NAMALWA (cell line): ENCODE measurements at regions not wholly inside any gene's neighbourhood (a gene's known extent, or its start where the extent isn't known, plus 50 kb on each side); places are given as distances from the start of the nearest gene placed in this dataset.
A peak's percentile ranks its signal among the peaks of the same experiment; 100 is the strongest.

Experiments used
- DNase-seq: peaks from one replicate; pipeline ENCODE4 v3.0.0-alpha.2; 2015; ENCODE audit warnings: low spot score

DNA sequence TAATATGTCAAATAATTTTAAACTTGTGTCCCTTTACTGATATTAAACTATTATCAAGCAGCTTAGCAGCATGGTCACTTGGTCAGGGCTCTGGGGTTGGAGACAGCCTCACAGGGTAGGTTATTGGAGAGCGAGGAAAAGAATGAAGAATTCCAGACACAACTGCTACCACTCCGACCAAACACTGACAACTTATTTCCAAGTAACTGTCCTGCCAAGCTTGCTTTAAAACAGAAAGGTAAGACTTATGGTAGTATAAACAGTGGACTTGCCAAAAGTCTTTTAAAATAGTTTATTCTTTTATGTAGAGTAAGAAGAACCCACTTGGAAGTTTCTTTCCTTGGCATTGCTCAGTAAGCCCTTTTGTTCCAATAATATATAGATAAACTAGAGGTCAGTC lies 364.1 kb downstream of the DEPDC1B start:
- no peak for DNase-seq

DNA sequence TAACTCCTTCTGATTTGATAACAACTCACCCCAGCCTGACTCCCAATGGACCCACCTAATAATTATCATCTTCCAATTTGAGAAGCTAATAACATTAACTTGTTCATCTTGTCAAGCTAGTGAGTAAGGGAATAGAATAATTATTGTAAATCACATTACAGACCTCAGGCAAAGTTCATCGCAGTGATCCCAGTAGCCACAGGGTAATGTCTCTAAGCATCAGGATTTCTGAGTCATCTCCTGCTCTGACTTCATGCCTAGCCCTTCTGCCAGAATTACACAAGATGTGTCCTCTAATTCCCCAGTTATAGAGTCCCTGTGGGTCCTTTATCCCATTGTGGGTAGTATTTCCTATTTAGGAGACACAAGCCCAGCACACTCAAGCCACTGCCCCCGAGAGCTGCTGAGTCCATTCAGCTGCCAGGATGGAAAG lies 365.7 kb downstream of the DEPDC1B start:
- DNase-seq, result no peak

DNA sequence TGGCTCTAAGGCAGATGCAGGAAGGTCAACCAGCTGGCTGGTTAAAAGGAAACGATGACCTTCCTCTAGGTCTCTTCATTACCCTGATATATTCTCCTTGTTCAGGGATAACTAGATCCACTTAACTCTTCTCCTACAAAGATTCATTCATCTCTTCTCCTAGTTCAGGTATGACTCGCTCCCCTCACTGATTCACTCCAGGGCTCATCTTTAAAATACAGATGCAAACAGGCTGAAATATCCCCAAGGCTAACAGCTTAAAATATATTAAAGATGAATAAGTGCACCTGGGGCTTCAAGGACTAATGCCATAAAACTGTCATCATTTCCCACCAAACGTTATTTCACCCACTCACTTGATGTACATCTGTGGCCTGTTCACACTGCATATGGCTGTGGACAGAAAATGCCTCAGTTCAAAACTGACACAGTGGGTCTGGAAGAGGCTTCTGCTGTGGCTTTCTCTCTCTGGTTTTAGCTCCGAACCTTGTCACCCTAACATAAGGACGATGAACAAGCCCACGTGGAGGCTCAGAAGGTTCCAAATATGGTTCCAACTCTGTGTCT lies 366.9 kb downstream of the DEPDC1B start:
- DNase-seq, result no peak

DNA sequence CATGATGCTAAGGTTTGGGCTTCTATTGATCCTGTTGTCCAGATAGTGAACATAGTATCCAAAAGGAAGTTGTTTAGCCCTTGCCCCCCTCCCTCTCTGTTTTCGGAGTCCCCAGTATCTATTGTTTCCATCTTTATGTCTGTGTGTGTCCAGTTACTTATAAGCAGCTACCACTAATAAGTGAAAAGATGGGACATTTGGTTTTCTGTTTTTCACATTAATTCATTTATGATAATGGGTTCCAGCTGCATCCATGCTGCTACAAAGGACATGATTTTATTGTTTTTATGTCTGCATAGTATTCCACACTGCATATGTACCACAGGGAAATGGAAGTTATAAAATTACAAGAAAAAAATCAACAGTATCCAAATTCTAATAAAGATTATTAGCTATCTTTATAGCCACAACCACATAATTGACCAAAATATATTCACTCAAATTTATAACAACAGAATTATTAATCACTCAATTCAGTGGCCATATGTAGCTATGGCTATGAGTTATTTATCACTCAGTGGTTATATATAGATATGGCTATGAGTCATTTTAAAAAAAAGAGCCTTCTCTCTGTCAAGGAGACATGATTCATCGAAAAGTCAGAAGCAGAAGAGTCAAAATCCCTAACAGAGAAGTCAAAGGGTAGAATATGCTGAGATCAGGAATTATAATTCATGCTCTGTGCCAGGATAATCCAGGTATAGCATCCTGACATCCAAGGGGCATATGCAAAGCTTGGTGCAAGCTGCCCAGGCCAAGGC lies 367.5 kb downstream of the DEPDC1B start:
- no peak for DNase-seq

DNA sequence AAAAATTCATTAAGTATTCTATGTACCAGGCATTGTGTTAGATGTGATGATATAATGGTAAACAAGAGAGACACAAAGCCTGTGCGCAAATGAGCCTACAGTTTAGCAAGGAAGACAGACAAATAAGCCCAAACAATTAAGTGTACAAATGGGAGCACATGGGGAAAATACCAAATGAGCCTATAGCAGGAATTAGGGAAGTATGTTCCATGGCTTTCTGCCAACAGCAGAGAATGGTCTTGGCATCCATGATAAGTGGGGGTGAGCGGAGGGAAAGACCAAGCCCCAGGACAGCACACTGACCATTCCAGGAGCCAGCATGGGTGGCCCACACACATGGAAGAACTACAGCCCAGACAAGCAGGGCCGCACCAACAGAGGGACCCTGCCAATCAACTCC lies 369.7 kb downstream of the DEPDC1B start:
- no peak for DNase-seq

DNA sequence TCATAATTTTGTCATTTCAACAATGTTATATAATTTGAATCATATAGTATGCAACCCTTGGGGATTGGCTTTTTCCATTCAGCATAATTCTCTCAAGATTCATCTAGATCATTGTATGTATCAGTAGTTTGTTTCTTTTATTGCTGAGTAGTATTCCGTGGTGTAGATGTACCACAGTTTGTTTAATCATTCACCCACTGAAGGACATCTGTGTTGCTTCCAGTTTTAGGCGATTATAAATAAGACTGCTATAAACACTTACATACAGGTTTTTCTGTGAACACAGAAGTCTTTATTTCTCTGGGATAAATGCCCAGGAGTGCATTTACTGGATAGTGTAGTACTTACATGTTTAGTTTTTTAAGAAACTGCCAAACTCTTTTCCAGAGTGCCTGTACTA lies 374.1 kb downstream of the DEPDC1B start:
- no peak for DNase-seq

DNA sequence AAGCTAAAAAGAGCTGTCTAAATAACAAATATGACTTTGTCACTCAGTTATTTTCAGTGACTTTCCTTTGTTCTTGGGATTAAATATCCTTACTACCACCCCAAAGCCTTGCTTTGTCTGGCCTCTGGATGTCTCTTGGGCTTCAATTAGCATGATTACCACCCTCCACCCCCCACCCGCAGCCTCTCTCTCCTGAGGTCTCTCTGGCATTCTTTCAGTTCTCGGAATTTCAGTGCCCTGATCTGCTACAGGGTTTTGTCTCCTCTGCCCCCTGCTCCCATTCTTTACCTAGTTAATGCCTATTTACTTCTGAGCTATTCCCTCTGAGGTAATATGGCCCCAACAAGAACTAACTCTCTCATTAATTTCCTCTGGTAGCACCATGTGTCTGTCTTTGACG lies 376.4 kb downstream of the DEPDC1B start:
- DNase-seq, result no peak

DNA sequence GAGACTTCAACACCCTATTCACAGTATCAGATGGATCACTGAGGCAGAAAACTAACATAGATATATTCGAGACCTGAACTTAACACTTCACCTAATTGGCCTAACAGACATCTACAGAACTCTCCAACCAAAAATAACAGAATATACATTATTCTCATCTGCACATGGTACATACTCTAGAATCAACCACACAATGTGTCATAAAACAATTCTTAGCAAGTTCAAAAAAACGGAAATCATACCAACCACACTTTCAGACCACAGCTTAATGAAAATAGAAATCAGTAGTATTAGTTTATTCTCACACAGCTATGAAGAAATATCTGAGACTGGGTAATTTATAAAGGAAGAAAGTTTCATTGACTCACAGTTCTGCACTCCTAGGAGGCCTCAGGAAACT lies 387.9 kb downstream of the DEPDC1B start:
- no peak for DNase-seq

DNA sequence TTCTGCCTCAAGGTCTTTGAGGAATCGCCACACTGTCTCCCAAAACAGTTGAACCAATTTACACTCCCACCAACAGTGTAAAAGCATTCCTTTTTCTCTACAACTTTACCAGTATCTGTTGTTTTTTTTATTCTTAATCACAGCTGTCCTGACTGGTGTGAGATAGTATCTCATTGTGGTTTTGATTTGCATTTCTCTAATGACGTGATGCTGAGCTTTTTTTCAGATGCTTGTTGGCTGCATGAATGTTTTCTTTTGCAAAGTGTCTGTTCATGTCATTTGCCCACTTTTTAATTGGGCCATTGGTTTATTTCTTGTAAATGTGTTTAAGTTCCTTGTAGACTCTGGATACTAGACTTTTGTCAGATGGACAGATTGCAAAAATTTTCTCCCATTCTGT lies 400.0 kb downstream of the DEPDC1B start:
- peak; percentile 25 for DNase-seq

DNA sequence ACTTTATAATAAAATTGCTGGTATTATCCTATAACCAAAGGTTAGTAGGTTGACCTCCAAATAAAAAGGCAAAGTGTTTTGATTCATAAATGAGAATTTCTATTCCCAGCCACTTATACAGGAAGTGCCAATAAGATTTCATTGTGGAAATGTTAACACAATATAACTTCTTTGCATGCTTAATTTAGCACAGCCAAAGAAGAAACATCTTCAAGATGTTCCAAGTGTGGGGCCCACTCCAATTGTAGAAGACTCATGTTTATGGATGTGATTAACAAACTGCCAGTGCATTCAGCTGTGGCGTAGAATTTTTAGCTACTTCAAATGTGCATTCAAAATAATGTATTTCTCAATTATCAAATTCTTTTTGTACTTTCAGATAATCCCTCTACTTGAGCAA lies 402.3 kb downstream of the DEPDC1B start:
- DNase-seq, result no peak

DNA sequence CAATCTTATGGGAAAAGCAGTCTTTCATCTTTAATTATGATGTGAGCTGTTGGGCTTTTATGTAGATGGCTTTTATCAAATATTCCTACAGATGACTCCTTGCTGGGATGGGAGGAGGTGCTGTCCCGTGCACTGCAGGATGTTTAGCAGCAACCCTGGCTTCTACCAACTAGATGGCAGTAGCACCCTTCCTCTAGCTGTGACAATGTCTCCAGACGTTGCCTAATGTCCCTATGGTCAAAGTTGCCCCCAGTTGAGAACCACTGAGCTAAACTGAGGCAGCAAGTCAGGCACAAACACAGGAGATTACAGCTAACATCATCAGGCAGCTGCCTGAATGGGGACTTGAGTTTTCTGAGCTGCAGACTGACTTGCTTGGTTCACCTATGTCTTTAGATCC lies 401.9 kb upstream of the PDE4D start:
- DNase-seq, result peak; percentile 23

DNA sequence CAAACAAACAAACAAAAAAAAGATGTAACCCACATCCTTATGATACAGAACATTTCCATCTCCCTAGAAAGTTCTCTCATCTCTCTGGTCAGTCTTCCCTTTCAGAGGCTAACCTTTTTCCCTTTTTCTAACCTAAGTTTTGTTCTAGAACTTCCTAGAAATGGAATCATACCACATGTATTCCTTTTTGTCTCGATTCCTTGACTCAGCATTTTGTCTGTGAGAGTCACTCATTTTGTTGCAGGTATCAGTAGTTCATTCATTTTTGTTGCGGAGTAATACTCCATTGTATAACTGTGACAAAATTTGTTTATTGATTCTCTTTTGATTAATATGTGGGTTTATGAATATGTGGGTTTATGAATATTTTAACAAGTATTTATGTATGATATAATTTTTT lies 400.0 kb upstream of the PDE4D start:
- DNase-seq, result no peak

DNA sequence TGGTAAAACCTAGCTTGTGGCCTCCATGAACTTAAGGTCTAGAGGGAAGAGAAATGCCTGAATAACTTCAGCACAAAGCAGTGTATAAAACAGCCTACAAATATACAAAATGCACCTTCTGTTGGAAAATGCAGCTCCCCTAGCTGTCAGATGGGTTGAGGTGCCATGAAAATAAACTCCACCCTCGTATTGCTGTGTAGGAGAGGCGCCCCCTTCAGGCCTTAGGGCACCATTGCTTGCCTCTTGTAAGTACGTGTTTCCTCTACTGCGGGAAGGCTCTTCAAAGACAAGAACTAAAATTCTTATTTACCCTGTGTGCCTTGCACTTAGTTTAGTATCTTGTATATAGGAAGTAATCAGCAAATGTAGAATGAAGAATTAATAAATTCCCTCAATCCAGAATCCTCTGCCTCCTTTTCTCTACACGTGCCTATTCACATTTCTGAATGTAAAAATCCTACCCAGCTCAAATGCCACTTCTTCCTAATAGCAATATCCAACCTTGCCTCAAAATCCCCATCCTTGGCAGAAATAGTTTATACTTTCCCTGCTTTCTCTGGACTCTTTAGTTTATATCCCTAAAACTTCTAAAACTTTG lies 393.7 kb upstream of the PDE4D start:
- peak; percentile 77 for DNase-seq

DNA sequence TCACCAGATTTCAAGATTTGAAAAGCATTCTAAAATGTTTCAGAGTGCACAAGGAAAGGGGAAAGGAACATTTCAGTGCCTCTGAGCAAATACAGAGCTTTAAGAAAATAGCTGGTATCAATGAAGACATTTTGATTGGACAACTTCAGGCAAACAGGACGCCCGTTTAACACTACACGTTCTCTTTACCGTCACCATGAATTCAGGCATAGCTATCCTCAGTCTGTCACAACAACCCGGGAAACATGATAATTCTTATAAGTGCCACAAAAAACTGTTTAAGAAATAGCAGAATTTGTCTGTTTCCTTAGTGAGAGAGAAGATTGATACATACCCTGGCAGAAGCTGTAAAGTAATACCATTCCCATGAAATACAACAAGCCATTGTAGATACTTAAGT lies 392.4 kb upstream of the PDE4D start:
- DNase-seq, result no peak

DNA sequence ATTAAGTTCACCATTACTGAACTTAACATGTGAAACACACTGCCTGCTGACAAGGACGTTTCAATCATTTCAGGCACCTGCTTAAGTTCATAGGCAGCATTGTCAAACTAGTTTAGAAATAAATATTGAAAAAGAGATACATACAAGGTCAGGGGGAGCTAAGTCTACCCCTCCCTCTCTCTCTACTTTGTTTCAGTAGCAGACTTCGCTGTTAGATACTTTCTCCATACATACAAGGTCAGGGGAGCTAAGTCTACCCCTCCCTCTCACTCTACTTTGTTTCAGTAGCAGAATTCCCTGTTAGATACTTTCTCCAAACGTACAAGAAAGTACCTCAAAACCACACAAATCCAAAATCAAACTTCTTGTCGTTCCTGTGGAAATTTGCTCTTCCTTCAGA lies 387.4 kb upstream of the PDE4D start:
- DNase-seq, result no peak

DNA sequence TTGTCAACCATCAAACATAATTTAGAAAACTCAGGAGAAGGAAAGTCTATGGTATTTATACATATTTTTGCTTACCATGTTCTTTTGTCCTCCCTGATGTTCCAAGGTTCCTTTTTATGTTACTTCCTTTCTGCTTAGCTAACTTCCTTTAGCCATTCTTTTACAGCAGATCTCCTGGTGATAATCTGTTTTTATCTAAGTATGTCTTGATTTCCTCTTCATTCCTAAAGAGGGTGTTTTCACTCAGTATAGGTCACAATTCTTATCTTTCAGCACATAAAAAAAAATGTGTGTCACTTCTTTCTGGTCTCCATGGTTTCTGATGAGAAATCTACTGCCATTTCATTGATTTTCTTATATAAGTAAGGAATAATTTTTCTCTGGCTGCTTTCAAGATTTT lies 384.4 kb upstream of the PDE4D start:
- no peak for DNase-seq

DNA sequence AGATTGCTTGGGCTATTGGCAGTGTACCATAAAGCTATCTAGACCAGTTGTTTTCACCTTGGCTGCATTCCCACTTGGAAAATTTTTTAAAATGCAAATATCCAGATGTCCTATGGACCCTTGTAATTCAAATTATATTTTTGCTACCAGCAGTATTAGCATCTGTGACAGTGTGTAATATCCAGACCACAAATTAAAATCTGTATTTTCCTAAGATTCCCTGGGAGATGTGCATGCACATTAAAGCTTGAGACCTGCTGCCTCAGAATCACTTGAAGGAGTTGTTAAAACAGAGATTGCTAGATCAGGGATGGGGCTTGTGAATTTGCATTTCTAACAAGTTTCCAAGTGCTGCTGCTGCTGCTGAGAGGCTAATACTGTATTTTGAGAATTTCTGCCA lies 381.2 kb upstream of the PDE4D start:
- no peak for DNase-seq

DNA sequence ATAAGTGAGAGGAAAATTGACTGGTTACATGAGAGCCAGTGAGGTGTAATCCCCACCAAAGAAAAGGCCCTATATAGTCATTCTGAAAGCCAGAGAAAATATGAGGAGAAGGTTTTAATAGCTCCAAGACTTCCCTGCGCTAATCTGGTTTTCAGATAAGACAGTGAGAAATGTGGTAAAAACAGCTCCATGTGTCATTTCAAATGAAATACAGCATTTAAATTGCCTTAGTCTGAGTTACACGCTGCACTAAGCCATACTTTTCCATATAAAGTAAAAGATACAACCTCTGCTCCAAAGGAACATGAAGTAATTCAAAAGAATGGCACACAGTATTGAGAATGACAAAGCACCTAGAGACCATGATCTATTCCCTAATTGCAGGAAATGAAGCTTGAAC lies 378.0 kb upstream of the PDE4D start:
- no peak for DNase-seq

DNA sequence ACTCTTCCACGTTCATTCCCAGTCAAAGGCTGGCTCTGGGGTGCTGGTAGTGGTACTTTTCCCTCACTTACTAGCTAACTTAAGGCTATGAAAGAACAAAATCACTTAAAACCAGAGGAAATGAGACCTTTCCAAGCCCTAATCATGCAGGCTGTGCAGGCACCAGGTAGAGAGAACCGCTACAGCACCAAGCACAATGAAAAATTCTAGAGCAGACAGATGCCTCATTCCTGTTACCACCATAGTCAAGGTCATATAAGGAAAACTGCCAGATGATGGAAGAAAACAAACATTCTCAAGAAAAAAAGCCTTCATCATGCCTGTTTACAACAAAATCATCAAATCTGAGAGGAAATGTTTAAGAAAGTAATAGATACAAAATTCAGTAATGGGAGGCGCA lies 374.4 kb upstream of the PDE4D start:
- DNase-seq, result no peak

DNA sequence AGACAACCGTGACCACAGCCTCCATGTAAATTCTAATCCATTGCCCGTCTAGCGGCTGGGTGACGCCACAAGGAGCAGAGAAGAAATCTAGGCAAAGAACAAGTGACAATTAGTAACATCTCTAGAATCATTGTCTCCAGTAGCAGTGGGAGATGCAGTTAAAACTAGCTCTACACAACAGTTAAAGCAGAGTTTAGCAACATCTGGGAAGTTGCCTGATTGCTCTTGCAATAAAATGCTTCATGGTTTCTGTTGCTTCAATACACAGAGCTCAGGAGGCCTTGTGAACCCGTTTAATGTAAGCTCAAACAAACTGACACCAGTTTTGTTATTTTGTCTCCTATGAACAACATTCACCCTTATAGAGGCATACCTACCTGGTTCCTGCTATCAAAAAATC lies 369.8 kb upstream of the PDE4D start:
- DNase-seq, result no peak

DNA sequence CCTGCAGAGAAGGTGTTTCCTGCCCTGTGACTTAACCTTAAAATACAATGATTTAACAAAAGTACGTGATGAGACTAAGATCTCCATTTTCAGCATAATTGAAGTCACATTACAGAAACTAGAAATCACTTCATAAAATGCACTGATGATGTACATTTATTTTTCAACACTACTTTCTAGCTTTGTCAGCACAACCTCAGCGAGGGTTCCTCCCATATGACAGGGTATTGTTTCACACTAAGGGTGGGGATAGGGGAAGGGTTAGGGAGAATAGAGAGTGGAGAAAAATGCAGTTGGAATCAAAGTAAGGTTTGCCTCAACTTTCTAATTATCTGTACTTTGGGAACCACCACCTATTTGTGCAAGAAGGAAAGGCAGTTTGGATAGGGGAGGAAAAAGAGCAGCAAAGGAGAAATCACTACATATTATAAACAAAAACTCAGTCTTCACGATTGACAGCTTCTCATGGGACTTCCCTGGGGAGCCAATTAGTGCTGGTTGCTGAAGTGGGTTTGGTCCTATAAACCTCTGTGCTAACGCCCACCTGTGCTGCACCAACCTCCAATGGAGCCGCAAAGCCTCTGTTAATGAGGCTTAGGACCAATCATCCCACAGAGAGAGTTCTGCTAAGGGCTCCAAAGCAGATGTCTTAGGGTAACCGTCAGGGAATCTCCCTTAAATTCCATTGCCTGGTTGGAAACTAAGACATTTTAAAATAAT lies 369.2 kb upstream of the PDE4D start:
- no peak for DNase-seq

DNA sequence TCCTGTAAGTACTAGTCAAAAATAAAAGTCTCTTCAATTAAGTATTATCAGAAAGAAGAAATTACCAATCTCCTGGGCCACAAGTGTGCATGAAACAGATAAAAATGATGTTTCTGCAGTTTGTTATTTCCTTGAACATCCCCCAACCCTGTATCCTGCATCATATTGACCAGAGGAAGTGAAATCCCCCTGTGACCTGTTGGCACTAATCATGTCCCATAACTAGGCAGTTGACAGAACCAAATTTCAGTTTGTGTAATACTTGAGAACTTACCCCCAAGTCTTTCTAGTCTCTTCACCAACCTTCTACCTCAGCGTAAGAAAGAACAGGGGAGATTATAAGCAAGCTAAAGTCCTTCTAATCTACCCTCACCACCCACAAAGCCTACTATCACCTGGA lies 368.2 kb upstream of the PDE4D start:
- no peak for DNase-seq

DNA sequence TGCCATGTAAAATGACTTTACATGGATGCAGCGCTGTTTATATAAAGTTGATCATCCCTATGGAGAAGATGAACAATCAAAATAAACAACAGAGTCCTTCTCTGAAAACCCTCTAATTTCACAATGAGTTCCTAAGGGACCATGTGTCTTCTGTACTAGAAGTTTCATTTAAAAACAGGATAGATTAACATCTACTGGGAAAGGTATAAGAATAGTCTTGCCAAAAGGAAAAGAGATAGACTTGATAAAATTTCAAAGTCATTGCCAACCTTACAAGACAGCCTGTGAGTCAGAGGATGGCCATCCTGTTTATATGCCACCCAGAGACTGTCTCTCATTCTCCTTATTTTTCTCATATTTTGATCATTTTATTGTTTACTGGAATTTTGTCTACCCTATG lies 367.1 kb upstream of the PDE4D start:
- no peak for DNase-seq
